HG02973 (cell line): ENCODE measurements at regions not wholly inside any gene's neighbourhood (a gene's known extent, or its start where the extent isn't known, plus 50 kb on each side); places are given as distances from the start of the nearest gene placed in this dataset.

Source experiments
- ATAC-seq: cut with Tn5 transposase; IDR thresholded peaks from one replicate; pipeline ENCODE4 v1.9.1; 2021; ENCODE audit warnings: moderate library complexity; ENCODE audit not compliant: unreplicated experiment

GRCh38 chr4:59973492-59973891 is 1226.6 kb upstream of the ADGRL3 start:
- ATAC-seq = no peak

- ATAC-seq = no peak
These were observed 1221.1 kb upstream of the ADGRL3 start for GRCh38 chr4:59979061-59979460.

GRCh38 chr4:59983852-59984251 is 1216.3 kb upstream of the ADGRL3 start:
- ATAC-seq = no peak

- ATAC-seq = no peak
These were observed 1212.8 kb upstream of the ADGRL3 start for GRCh38 chr4:59987289-59987688.

- ATAC-seq = no peak
These were observed 1206.0 kb upstream of the ADGRL3 start for GRCh38 chr4:59994118-59994517.

- ATAC-seq = no peak
These were observed 1197.4 kb upstream of the ADGRL3 start for GRCh38 chr4:60002603-60003337.

GRCh38 chr4:60013464-60014184 is 1186.5 kb upstream of the ADGRL3 start:
- ATAC-seq = no peak

GRCh38 chr4:60016971-60017370 is 1183.2 kb upstream of the ADGRL3 start:
- no peak for ATAC-seq

- ATAC-seq = no peak
These were observed 1180.9 kb upstream of the ADGRL3 start for GRCh38 chr4:60019180-60019579.

- no peak for ATAC-seq
These were observed 1180.2 kb upstream of the ADGRL3 start for GRCh38 chr4:60019946-60020345.

- no peak for ATAC-seq
These were observed 1179.7 kb upstream of the ADGRL3 start for GRCh38 chr4:60020389-60020788.

- ATAC-seq = no peak
These were observed 1166.3 kb upstream of the ADGRL3 start for GRCh38 chr4:60033826-60034225.

GRCh38 chr4:60034361-60034760 is 1165.8 kb upstream of the ADGRL3 start:
- no peak for ATAC-seq

- ATAC-seq = no peak
These were observed 1160.2 kb upstream of the ADGRL3 start for GRCh38 chr4:60039908-60040307.

GRCh38 chr4:60042231-60042652 is 1157.9 kb upstream of the ADGRL3 start:
- no peak for ATAC-seq

GRCh38 chr4:60042941-60043340 is 1157.2 kb upstream of the ADGRL3 start:
- no peak for ATAC-seq

- ATAC-seq = no peak
These were observed 1121.1 kb upstream of the ADGRL3 start for GRCh38 chr4:60078984-60079383.

GRCh38 chr4:60081839-60082238 is 1118.3 kb upstream of the ADGRL3 start:
- ATAC-seq = no peak

GRCh38 chr4:60088807-60089486 is 1111.2 kb upstream of the ADGRL3 start:
- ATAC-seq = no peak

GRCh38 chr4:60089546-60090273 is 1110.4 kb upstream of the ADGRL3 start:
- ATAC-seq = no peak

- ATAC-seq = no peak
These were observed 1103.5 kb upstream of the ADGRL3 start for GRCh38 chr4:60096676-60097075.
